GM20000 (cell line): ENCODE measurements at regions not wholly inside any gene's neighbourhood (a gene's known extent, or its start where the extent isn't known, plus 50 kb on each side); places are given as distances from the start of the nearest gene placed in this dataset.

ENCODE experiments used
- DNase-seq: peaks from one replicate; pipeline ENCODE4 v3.0.0; 2012; ENCODE audit warnings: low spot score
- CTCF ChIP-seq: IDR thresholded peaks from 2 replicates; pipeline ENCODE4 v1.5.1; 2012; ENCODE audit warnings: mild to moderate bottlenecking, control low read depth; ENCODE audit errors: extremely low read depth, missing control alignments

GRCh38 chr1:17957588-17958267 is 149.9 kb upstream of the IGSF21 start:
- no peak for TF ChIP-seq CTCF
- DNase-seq = no peak

- no peak for TF ChIP-seq CTCF
- DNase-seq = no peak
Measured at GRCh38 chr1:17958704-17959103, 148.9 kb upstream of the IGSF21 start.

DNA sequence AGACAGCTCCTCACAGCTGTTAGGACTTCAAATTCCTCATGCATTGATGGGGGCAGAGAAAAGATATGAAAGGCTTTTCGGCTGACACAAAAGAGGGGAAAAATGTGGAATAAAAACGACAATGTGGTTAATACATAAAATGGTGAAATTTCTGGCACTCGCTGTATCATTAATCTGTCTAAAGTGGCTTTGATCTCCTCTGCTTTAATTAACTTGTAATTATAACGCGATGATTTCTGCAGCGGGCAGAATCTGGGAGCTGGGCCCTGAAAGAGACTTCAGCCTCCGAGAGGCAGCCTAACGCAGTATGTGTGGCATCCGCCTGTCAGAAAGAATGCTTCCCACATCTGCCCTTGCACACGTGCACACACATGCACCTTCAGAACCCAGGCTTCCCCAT is 144.1 kb upstream of the IGSF21 start:
- no peak for DNase-seq
- no peak for TF ChIP-seq CTCF

DNA sequence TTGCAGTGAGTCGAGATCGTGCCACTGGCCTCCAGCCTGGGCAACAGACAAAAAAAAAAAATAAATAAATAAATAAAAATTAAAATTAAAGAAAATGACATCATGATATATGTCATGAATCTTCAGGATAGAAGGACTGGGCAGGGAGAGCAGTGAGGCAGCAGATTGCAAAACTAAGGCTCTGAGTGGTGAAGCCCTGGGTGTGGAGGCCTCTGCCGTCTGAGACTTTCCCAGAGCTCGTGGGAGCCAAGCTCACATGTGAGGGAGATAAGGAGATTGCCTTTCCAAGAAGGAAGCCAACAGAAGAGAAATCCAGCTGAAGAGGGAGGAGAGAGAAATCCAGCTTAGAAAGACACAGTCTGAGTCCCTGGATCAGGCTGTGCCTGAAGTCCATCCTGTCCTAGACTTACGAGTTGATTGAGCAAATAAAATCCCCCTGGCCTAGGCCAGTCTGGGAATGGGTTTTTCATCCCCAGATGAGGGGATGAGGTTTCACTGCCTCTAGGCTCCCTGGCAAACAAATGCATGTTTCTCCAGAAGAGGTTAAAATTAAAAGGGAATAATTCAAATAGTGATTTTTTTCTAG is 142.0 kb upstream of the IGSF21 start:
- no peak for TF ChIP-seq CTCF
- DNase-seq = no peak

DNA sequence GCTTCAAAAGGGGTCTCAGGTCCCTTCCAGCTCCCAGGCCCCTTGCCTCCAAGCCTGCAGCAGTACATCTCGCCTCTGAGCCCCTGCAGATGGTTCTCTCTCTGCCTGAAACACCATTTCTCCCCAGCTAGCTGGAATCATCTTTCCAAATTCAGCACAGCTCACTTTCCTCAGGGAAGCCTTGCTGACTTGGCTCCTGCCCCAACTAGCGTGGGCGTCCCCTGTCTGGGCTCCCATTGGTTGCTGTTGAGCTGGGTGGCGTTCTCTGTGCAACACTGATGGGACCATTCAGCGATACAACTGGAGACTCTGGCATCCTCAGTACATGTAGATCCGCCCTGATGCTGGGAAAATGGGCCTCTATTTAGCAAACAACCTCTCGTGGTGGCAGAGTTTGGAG is 141.3 kb upstream of the IGSF21 start:
- no peak for DNase-seq
- no peak for TF ChIP-seq CTCF

- no peak for DNase-seq
- no peak for TF ChIP-seq CTCF
Measured at GRCh38 chr1:17967623-17968255, 139.9 kb upstream of the IGSF21 start.

GRCh38 chr1:17970757-17971156 is 136.8 kb upstream of the IGSF21 start:
- no peak for DNase-seq
- no peak for TF ChIP-seq CTCF
